NOMO-1 treated with dmso at 0.1 percent for 144 hours (cell line): ENCODE measurements at regions not wholly inside any gene's neighbourhood (a gene's known extent, or its start where the extent isn't known, plus 50 kb on each side); places are given as distances from the start of the nearest gene placed in this dataset.
"Not testable (repeated sequence)": the region's sequence is repeated elsewhere in the genome, so short reads cannot be mapped to it uniquely, and the experiment has no call there.

Source experiments
- DNase-seq: peaks from one replicate; lab custom pipeline; 2025; ENCODE audit not compliant: unreplicated experiment; lab: John Stamatoyannopoulos, UW

GRCh38 chrX:4179031-4179430, 465.6 kb upstream of the PRKX start:
- DNase-seq = no peak

- no peak for DNase-seq
Observed at GRCh38 chrX:4175221-4175620, 461.8 kb upstream of the PRKX start.

- no peak for DNase-seq
Observed at GRCh38 chrX:4173743-4174142, 460.3 kb upstream of the PRKX start.

GRCh38 chrX:4151798-4152197, 438.3 kb upstream of the PRKX start:
- DNase-seq = no peak

GRCh38 chrX:4150259-4150658, 436.8 kb upstream of the PRKX start:
- DNase-seq = no peak

- no peak for DNase-seq
Observed at GRCh38 chrX:4129626-4130025, 416.2 kb upstream of the PRKX start.

GRCh38 chrX:4118666-4119530, 405.4 kb upstream of the PRKX start:
- no peak for DNase-seq

- DNase-seq = no peak
Observed at GRCh38 chrX:4110964-4111363, 397.5 kb upstream of the PRKX start.

- no peak for DNase-seq
Observed at GRCh38 chrX:4094926-4095325, 381.5 kb upstream of the PRKX start.

- no peak for DNase-seq
Observed at GRCh38 chrX:4091046-4091760, 377.8 kb upstream of the PRKX start.

- DNase-seq = no peak
Observed at GRCh38 chrX:4059893-4060292, 346.4 kb upstream of the PRKX start.

GRCh38 chrX:4043951-4044350, 330.5 kb upstream of the PRKX start:
- DNase-seq = no peak

GRCh38 chrX:4035874-4036273, 322.4 kb upstream of the PRKX start:
- no peak for DNase-seq

GRCh38 chrX:4028151-4028550, 314.7 kb upstream of the PRKX start:
- no peak for DNase-seq

GRCh38 chrX:4005281-4005680, 291.8 kb upstream of the PRKX start:
- DNase-seq = no peak

GRCh38 chrX:4004822-4005221, 291.4 kb upstream of the PRKX start:
- no peak for DNase-seq

GRCh38 chrX:3994315-3994714, 280.9 kb upstream of the PRKX start:
- DNase-seq = no peak

GRCh38 chrX:3990569-3990968, 277.1 kb upstream of the PRKX start:
- DNase-seq = no peak

- DNase-seq = not testable (repeated sequence)
Observed at GRCh38 chrX:3972104-3972858, 258.8 kb upstream of the PRKX start.

GRCh38 chrX:3968749-3969148, 255.3 kb upstream of the PRKX start:
- DNase-seq = no peak

- DNase-seq = no peak
Observed at GRCh38 chrX:3963980-3964379, 250.5 kb upstream of the PRKX start.
